HepG2 (cell line): ENCODE measurements at regions not wholly inside any gene's neighbourhood (a gene's known extent, or its start where the extent isn't known, plus 50 kb on each side); places are given as distances from the start of the nearest gene placed in this dataset.

ENCODE experiments used
- ATAC-seq: fragments of 200-7000 bp; cut with Tn5 transposase; 3 replicates; pipeline ENCODE4 v1.9.1; 2020; ENCODE audit warnings: mild to moderate bottlenecking, moderate library complexity
- BruUV-seq: library from RNA; stranded (reverse); fragments of 400-500 nt; replicated peaks from 2 replicates; lab custom pipeline; 2021; lab: Mats Ljungman, UMichigan
- CTCF ChIA-PET: fragments of 300-600 bp; formaldehyde crosslinking; extraction: SDS; loops from one replicate; lab custom pipeline; 2021; ENCODE audit warnings: low total read pairs, inconsistent platforms, low intra/inter-chr PET ratio; lab: Yijun Ruan, JAX
- POLR2A ChIA-PET: fragments of 350-600 bp; sonication (Branson Sonifier 250); formaldehyde crosslinking; loops from one replicate; lab custom pipeline; 2020; ENCODE audit warnings: antibody characterized with exemption, inconsistent platforms; lab: Yijun Ruan, JAX
- DNase-seq: peaks from one replicate; pipeline ENCODE4 v3.0.0-alpha.2; 2015; ENCODE audit warnings: low spot score
- FAIRE-seq: peaks from 3 replicates; lab custom pipeline; 2011; peaks lifted over from hg19 to GRCh38; lab: Jason Lieb, UNC
- H2AFZ ChIP-seq: one replicate; pipeline ENCODE4 v1.6.1; 2011; ENCODE audit warnings: low read length, inconsistent platforms
- H3K27ac ChIP-seq: fragments of 300-600 bp; 3 replicates; pipeline ENCODE4 v1.8.0; 2011; ENCODE audit warnings: mixed run types, mild to moderate bottlenecking, mixed read lengths, low read length, inconsistent platforms; ENCODE audit not compliant: insufficient read depth; ENCODE audit errors: extremely low read length
- H3K27me3 ChIP-seq, 2 experiments: fragments of 200-600 bp in 1 of 2; 2 replicates in 1 of 2; 3 replicates in 1 of 2; pipeline versions ENCODE4 v1.6.0 to v1.8.0; 2011; ENCODE audit warnings: low read length in 2 of 2, mild to moderate bottlenecking in 2 of 2, moderate library complexity in 2 of 2, inconsistent platforms in 1 of 2; ENCODE audit not compliant: insufficient read depth in 2 of 2, control insufficient read depth in 1 of 2
- H3K36me3 ChIP-seq, 2 experiments: fragments of 200-600 bp in 1 of 2; replicated peaks in 1 of 2; 2 replicates in 1 of 2; 3 replicates in 1 of 2; pipeline versions ENCODE4 v1.5.1 to v1.8.0; 2011; ENCODE audit warnings: low read length in 2 of 2, inconsistent platforms in 1 of 2; ENCODE audit not compliant: insufficient read depth in 2 of 2, control insufficient read depth in 1 of 2
- H3K4me1 ChIP-seq: 2 replicates; pipeline ENCODE4 v1.5.1; 2012; ENCODE audit warnings: low read length, inconsistent platforms; ENCODE audit not compliant: insufficient read depth
- H3K4me2 ChIP-seq: 2 replicates; pipeline ENCODE4 v1.6.0; 2011; ENCODE audit warnings: low read depth, low read length, inconsistent platforms
- H3K4me3 ChIP-seq, 3 experiments: fragments of 200-600 bp in 1 of 3; sonication (generic), shearing (Covaris generic) in 1 of 3; replicated peaks in 1 of 3; 2 replicates each; pipeline ENCODE4 v1.5.1; 2011 to 2016; ENCODE audit warnings: low read length in 3 of 3, inconsistent platforms in 2 of 3, low read depth in 2 of 3, mild to moderate bottlenecking in 2 of 3, control low read depth in 1 of 3, mixed read lengths in 1 of 3; ENCODE audit not compliant: insufficient read depth in 1 of 3
- H3K79me2 ChIP-seq: one replicate; pipeline ENCODE4 v1.6.1; 2011; ENCODE audit warnings: low read length, inconsistent platforms; ENCODE audit not compliant: insufficient read depth
- H3K9ac ChIP-seq: 2 replicates; pipeline ENCODE4 v1.6.0; 2011; ENCODE audit warnings: mild to moderate bottlenecking, low read depth, low read length, inconsistent platforms; ENCODE audit not compliant: insufficient read depth
- H3K9me3 ChIP-seq: 2 replicates; pipeline ENCODE4 v1.5.1; 2012; ENCODE audit warnings: mild to moderate bottlenecking, low read length
- H4K20me1 ChIP-seq: 2 replicates; pipeline ENCODE4 v1.6.0; 2011; ENCODE audit warnings: inconsistent platforms, mild to moderate bottlenecking, low read length, moderate library complexity; ENCODE audit not compliant: insufficient read depth
- FOXA3 ChIP-seq: IDR thresholded peaks from 2 replicates; pipeline ENCODE4 v1.6.1; 2016; ENCODE audit warnings: missing genetic modification reagents, missing compliant biosample characterization
- FOXM1 ChIP-seq: sonication (generic); formaldehyde crosslinking; IDR thresholded peaks from 2 replicates; pipeline ENCODE4 v1.5.0; 2020; ENCODE audit warnings: missing genetic modification reagents
- MEIS1 ChIP-seq: sonication (generic); formaldehyde crosslinking; IDR thresholded peaks from 2 replicates; pipeline ENCODE4 v1.9.0; 2021; ENCODE audit warnings: mild to moderate bottlenecking, missing genetic modification reagents, moderate library complexity, borderline replicate concordance
- MIER3 ChIP-seq: IDR thresholded peaks from 2 replicates; pipeline ENCODE4 v1.6.1; 2016; ENCODE audit warnings: missing compliant biosample characterization, borderline replicate concordance
- PCBP2 ChIP-seq: fragments of 200-400 bp; formaldehyde crosslinking; optimal IDR thresholded peaks from 2 replicates; pipeline ENCODE3; 2018; ENCODE audit warnings: low read length, low read depth; ENCODE audit not compliant: poor library complexity, severe bottlenecking
- SATB2 ChIP-seq: sonication (generic); formaldehyde crosslinking; IDR thresholded peaks from 2 replicates; pipeline ENCODE4 v1.5.0; 2020; ENCODE audit warnings: missing genetic modification reagents
- THYN1 ChIP-seq: sonication (generic); formaldehyde crosslinking; IDR thresholded peaks from 2 replicates; pipeline ENCODE4 v1.8.1; 2023; ENCODE audit warnings: low read depth, mild to moderate bottlenecking, moderate library complexity, missing genetic modification reagents, borderline replicate concordance
- TMF1 ChIP-seq: sonication (generic); formaldehyde crosslinking; IDR thresholded peaks from 2 replicates; pipeline ENCODE4 v1.8.1; 2022; ENCODE audit warnings: low read depth, missing genetic modification reagents
- ZC3H13 ChIP-seq: sonication (generic); formaldehyde crosslinking; IDR thresholded peaks from 2 replicates; pipeline ENCODE4 v1.8.1; 2023; ENCODE audit warnings: mild to moderate bottlenecking, missing genetic modification reagents, moderate library complexity
- ZFP36 ChIP-seq: fragments of 150-350 bp; IDR thresholded peaks from 2 replicates; pipeline ENCODE4 v1.6.1; 2018; ENCODE audit warnings: borderline replicate concordance, low read length, low read depth; ENCODE audit not compliant: partially characterized antibody
- ZNF598 ChIP-seq: sonication (generic); formaldehyde crosslinking; IDR thresholded peaks from 2 replicates; pipeline ENCODE4 v1.5.1; 2020; ENCODE audit warnings: mild to moderate bottlenecking, missing genetic modification reagents, borderline replicate concordance
- ZNF619 ChIP-seq: sonication (generic); formaldehyde crosslinking; IDR thresholded peaks from 2 replicates; pipeline ENCODE4 v1.4.0; 2020; ENCODE audit warnings: mild to moderate bottlenecking, missing genetic modification reagents
- ZNF672 ChIP-seq: sonication (generic); formaldehyde crosslinking; IDR thresholded peaks from 2 replicates; pipeline ENCODE4 v1.8.1; 2022; ENCODE audit warnings: missing genetic modification reagents
- ZNF781 ChIP-seq: sonication (generic); formaldehyde crosslinking; IDR thresholded peaks from 2 replicates; pipeline ENCODE4 v1.5.1; 2020; ENCODE audit warnings: borderline replicate concordance, mild to moderate bottlenecking, missing genetic modification reagents; ENCODE audit errors: not compliant biosample characterization
- ZSCAN30 ChIP-seq: sonication (generic); formaldehyde crosslinking; IDR thresholded peaks from 2 replicates; pipeline ENCODE4 v1.5.0; 2020; ENCODE audit warnings: mild to moderate bottlenecking, missing genetic modification reagents
- WGBS: methylation state at CpG from one replicate; pipeline ENCODE4 v1.1.6; 2017; ENCODE audit warnings: low lambda C conversion rate; 5-methylcytosine and 5-hydroxymethylcytosine counted together
- in situ Hi-C: cut with HindIII; loops from 2 replicates; pipeline ENCODE4 v1.10.0; 2017; ENCODE audit warnings: low pct_unique_long_range_greater_than_20kb; ENCODE audit not compliant: extremely low pct_ligation_motif_present
- intact Hi-C: fragments of 100-400 bp; cut with micrococcal nuclease; formaldehyde crosslinking; loops from one replicate; pipeline ENCODE4 v1.10.0; 2022; ENCODE audit not compliant: unreplicated experiment
- TF ChIP-seq, protein P1 (sequence below): sonication (generic); formaldehyde crosslinking; IDR thresholded peaks from 2 replicates; pipeline ENCODE4 v1.8.1; 2023; ENCODE audit warnings: missing genetic modification reagents, inconsistent platforms, borderline replicate concordance
- TF ChIP-seq, protein P2 (sequence below): sonication (generic); formaldehyde crosslinking; IDR thresholded peaks from 2 replicates; pipeline ENCODE4; 2020; ENCODE audit warnings: missing genetic modification reagents, mild to moderate bottlenecking, borderline replicate concordance
- TF ChIP-seq, protein P3 (sequence below): sonication (generic); formaldehyde crosslinking; IDR thresholded peaks from 2 replicates; pipeline ENCODE4 v1.5.1; 2020; ENCODE audit warnings: missing genetic modification reagents, mild to moderate bottlenecking, borderline replicate concordance
- TF ChIP-seq, protein P4 (sequence below): sonication (generic); formaldehyde crosslinking; IDR thresholded peaks from 2 replicates; pipeline ENCODE4 v1.8.1; 2023; ENCODE audit warnings: mild to moderate bottlenecking, missing genetic modification reagents

DNA sequence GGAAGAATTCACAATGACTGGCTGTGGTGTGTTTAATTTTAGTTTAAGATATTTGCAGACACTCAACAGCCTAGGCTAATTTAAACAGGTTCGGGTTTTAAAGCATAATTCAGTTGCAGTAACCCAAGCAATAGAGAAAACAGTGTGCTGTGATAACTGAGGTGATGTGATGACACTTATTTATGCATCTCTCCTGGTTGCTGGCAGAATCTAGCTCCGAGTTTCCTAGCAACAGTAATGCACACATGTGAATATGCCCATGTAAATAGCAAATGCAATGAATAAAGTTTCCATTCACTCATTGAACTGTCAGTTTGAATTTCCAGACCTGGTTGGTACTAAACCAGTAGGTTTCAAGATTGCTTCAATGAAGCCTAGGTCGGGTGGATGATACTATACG, 426.5 kb downstream of the TMX3 start:
- no peak for TF ChIP-seq FOXM1 (CRISPR knock-in tag)
- TF ChIP-seq ZSCAN30, result no peak
- TF ChIP-seq ZNF619 (CRISPR knock-in tag), result no peak
- TF ChIP-seq ZNF781 (CRISPR knock-in tag), result no peak
- TF ChIP-seq, protein P1, sequence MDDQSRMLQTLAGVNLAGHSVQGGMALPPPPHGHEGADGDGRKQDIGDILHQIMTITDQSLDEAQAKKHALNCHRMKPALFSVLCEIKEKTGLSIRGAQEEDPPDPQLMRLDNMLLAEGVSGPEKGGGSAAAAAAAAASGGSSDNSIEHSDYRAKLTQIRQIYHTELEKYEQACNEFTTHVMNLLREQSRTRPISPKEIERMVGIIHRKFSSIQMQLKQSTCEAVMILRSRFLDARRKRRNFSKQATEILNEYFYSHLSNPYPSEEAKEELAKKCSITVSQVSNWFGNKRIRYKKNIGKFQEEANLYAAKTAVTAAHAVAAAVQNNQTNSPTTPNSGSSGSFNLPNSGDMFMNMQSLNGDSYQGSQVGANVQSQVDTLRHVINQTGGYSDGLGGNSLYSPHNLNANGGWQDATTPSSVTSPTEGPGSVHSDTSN (CRISPR knock-in tag), result no peak
- no peak for TF ChIP-seq THYN1 (CRISPR knock-in tag)
- no peak for TF ChIP-seq ZFP36
- TF ChIP-seq PCBP2, result no peak
- TF ChIP-seq MEIS1, result no peak
- no peak for TF ChIP-seq FOXA3 (CRISPR knock-in tag)
- TF ChIP-seq, protein P2, sequence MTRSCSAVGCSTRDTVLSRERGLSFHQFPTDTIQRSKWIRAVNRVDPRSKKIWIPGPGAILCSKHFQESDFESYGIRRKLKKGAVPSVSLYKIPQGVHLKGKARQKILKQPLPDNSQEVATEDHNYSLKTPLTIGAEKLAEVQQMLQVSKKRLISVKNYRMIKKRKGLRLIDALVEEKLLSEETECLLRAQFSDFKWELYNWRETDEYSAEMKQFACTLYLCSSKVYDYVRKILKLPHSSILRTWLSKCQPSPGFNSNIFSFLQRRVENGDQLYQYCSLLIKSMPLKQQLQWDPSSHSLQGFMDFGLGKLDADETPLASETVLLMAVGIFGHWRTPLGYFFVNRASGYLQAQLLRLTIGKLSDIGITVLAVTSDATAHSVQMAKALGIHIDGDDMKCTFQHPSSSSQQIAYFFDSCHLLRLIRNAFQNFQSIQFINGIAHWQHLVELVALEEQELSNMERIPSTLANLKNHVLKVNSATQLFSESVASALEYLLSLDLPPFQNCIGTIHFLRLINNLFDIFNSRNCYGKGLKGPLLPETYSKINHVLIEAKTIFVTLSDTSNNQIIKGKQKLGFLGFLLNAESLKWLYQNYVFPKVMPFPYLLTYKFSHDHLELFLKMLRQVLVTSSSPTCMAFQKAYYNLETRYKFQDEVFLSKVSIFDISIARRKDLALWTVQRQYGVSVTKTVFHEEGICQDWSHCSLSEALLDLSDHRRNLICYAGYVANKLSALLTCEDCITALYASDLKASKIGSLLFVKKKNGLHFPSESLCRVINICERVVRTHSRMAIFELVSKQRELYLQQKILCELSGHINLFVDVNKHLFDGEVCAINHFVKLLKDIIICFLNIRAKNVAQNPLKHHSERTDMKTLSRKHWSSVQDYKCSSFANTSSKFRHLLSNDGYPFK, result no peak
- no peak for TF ChIP-seq ZNF672 (CRISPR knock-in tag)
- TF ChIP-seq, protein P3, sequence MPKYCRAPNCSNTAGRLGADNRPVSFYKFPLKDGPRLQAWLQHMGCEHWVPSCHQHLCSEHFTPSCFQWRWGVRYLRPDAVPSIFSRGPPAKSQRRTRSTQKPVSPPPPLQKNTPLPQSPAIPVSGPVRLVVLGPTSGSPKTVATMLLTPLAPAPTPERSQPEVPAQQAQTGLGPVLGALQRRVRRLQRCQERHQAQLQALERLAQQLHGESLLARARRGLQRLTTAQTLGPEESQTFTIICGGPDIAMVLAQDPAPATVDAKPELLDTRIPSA (CRISPR knock-in tag), result no peak
- no peak for TF ChIP-seq SATB2 (CRISPR knock-in tag)
- TF ChIP-seq MIER3 (CRISPR knock-in tag), result no peak
- TF ChIP-seq, protein P4, sequence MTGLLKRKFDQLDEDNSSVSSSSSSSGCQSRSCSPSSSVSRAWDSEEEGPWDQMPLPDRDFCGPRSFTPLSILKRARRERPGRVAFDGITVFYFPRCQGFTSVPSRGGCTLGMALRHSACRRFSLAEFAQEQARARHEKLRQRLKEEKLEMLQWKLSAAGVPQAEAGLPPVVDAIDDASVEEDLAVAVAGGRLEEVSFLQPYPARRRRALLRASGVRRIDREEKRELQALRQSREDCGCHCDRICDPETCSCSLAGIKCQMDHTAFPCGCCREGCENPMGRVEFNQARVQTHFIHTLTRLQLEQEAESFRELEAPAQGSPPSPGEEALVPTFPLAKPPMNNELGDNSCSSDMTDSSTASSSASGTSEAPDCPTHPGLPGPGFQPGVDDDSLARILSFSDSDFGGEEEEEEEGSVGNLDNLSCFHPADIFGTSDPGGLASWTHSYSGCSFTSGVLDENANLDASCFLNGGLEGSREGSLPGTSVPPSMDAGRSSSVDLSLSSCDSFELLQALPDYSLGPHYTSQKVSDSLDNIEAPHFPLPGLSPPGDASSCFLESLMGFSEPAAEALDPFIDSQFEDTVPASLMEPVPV (CRISPR knock-in tag), result no peak
- TF ChIP-seq ZNF598 (CRISPR knock-in tag), result no peak
- no peak for TF ChIP-seq ZC3H13 (CRISPR knock-in tag)
- no peak for TF ChIP-seq TMF1 (CRISPR knock-in tag)
- TF ChIP-seq, all 625 proteins: peak for 0
- ATAC-seq (no peak), DNase-seq (no peak), FAIRE-seq (no peak)
- ChIA-PET CTCF (no interaction called here), POLR2A (no interaction called here)
- no peak overlapping the region for H3K9ac ChIP-seq
- H3K9me3 ChIP-seq, result no peaks in the 10 kb centered on the region
- no peaks in the 10 kb centered on the region for H3K27me3 ChIP-seq
- H3K27ac ChIP-seq, result no peak overlapping the region
- intact Hi-C loops, result no loop called here
- no peaks in the 10 kb centered on the region for H4K20me1 ChIP-seq
- BruUV-seq, result no TSS peak
- no peak overlapping the region for H3K4me3 ChIP-seq
- no peak overlapping the region for H2AFZ ChIP-seq
- no peaks in the 10 kb centered on the region for H3K4me1 ChIP-seq
- WGBS, result 2% methylated on average over 4 of the region's 4 CpGs
- H3K79me2 ChIP-seq, result no peaks in the 10 kb centered on the region
- H3K36me3 ChIP-seq, result no peaks in the 10 kb centered on the region
- no peak overlapping the region for H3K4me2 ChIP-seq
- in situ Hi-C loops, result no loop called here
